ENCODE measurements at regions not wholly inside any gene's neighbourhood (a gene's known extent, or its start where the extent isn't known, plus 50 kb on each side); places are given as distances from the start of the nearest gene placed in this dataset.
"Not testable (repeated sequence)": the region's sequence is repeated elsewhere in the genome, so short reads cannot be mapped to it uniquely, and the experiment has no call there.

DNA sequence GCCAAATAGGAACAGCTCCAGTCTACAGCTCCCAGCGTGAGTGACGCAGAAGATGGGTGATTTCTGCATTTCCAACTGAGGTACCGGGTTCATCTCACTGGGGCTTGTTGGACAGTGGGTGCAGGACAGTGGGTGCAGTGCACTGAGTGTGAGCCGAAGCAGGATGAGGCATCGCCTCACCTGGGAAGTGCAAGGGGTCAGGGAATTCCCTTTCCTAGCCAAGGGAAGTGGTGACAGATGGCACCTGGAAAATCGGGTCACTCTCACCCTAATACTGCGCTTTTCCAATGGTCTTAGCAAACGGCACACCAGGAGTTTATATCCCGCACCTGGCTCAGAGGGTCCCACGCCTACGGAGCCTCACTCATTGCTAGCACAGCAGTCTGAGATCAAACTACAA is 56.7 kb upstream of the VPREB1 start:
- H3K4me1 ChIP-seq (ENCODE audit: control insufficient read depth in 1 of 2, insufficient read depth in 2 of 2, low read length in 2 of 2); H3K23ac ChIP-seq (ENCODE audit: low read length); H2AK5ac ChIP-seq (ENCODE audit: low read length); H3K14ac ChIP-seq (ENCODE audit: low read length); H2BK5ac ChIP-seq (ENCODE audit: low read depth, low read length, poor library complexity); H3K79me2 ChIP-seq (ENCODE audit: control insufficient read depth, insufficient read depth, low read length, poor library complexity); H4K12ac ChIP-seq (ENCODE audit: low read depth, low read length); H2BK120ac ChIP-seq (ENCODE audit: insufficient read depth, low read length, poor library complexity); H3K27me3 ChIP-seq (ENCODE audit: insufficient read depth, low read length); H3K4me2 ChIP-seq (ENCODE audit: low read length); H3K18ac ChIP-seq (ENCODE audit: low read length); H4K91ac ChIP-seq (ENCODE audit: low read depth, low read length); H2BK12ac ChIP-seq (ENCODE audit: low read length); DNase-seq; H3K79me1 ChIP-seq (ENCODE audit: low read length); H3K27ac ChIP-seq (ENCODE audit: low read depth, low read length); H2AFZ ChIP-seq (ENCODE audit: insufficient read depth, low read length, poor library complexity); H3K9me3 ChIP-seq (ENCODE audit: insufficient read depth, low read depth, low read length); H3K36me3 ChIP-seq (ENCODE audit: control insufficient read depth in 1 of 2, insufficient read depth in 2 of 2, low read length in 2 of 2); H3K4ac ChIP-seq (ENCODE audit: low read depth, low read length); H4K8ac ChIP-seq (ENCODE audit: low read depth, low read length); H3K4me3 ChIP-seq (ENCODE audit: low read depth, low read length); H3K9ac ChIP-seq (ENCODE audit: low read length): not testable (repeated sequence)
- WGBS (ENCODE audit: extremely low coverage, insufficient coverage, insufficient read length), result no CpG with 5 or more reads among the region's 11 CpGs

DNA sequence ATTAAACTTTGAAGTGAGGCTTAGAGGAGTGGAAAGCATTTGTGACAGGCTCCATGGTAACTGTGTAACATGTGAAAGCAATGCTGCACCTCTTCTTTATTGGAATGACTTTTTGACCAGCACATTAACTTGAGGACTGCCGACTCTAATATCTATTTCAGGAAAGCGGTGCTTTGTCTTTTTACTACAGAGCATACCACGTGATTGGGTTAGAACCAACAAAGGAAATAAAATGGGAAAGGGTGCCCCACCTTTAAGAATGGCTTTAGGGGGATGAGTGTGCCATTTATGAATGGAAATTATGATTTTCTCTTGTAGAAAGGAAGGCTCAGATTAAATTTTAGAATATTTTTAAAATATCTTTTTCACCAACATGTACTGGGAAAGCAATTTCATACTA is 57.3 kb upstream of the VPREB1 start:
- no peak overlapping the region for H4K12ac ChIP-seq (ENCODE audit: low read depth, low read length)

DNA sequence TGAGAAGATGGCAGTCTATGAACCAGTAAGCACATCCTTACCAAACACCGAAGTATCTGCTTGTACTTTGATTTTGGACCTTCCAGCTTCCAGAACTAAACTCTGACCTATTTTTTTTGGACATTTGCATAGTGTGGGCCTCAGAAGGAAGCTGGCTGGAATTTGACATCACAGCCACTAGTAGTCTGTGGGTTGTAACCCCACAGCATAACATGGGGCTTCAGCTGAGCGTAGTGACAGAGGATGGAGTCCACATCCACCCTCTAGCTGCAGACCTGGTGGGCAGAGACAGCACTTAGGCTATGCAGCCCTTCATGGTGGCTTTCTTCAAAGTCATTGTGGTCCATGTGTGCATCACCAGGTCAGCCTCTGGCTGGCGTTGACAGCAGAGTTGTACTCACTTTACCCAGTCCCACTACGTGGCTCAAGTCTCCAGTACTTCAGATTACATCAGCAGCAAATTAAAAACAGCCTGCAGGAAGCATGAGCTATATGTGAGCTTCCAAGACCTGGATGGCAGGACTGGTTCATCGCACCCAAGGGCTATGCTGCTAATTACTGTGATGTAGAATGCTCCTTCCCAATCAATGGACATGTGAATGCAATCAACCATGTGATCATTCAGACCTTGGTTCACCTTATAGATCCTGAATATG is 58.6 kb upstream of the VPREB1 start:
- no peak overlapping the region for H3K4ac ChIP-seq (ENCODE audit: low read depth, low read length)
- no peak overlapping the region for H3K23ac ChIP-seq (ENCODE audit: low read length)
- H3K79me2 ChIP-seq (ENCODE audit: control insufficient read depth, insufficient read depth, low read length, poor library complexity), result no peaks in the 10 kb centered on the region
- no peak overlapping the region for H2AK5ac ChIP-seq (ENCODE audit: low read length)
- H4K8ac ChIP-seq (ENCODE audit: low read depth, low read length), result no peak overlapping the region
- H3K18ac ChIP-seq (ENCODE audit: low read length), result no peak overlapping the region
- DNase-seq, result no peak
- H4K12ac ChIP-seq (ENCODE audit: low read depth, low read length), result no peak overlapping the region
- H4K91ac ChIP-seq (ENCODE audit: low read depth, low read length), result no peak overlapping the region
- no peak overlapping the region for H2BK12ac ChIP-seq (ENCODE audit: low read length)
- H3K27me3 ChIP-seq (ENCODE audit: insufficient read depth, low read length), result no peaks in the 10 kb centered on the region
- H2BK5ac ChIP-seq (ENCODE audit: low read depth, low read length, poor library complexity), result no peak overlapping the region
- WGBS (ENCODE audit: extremely low coverage, insufficient coverage, insufficient read length), result no CpG with 5 or more reads among the region's 5 CpGs
- no peaks in the 10 kb centered on the region for H3K36me3 ChIP-seq (ENCODE audit: control insufficient read depth in 1 of 2, insufficient read depth in 2 of 2, low read length in 2 of 2)
- H2BK120ac ChIP-seq (ENCODE audit: insufficient read depth, low read length, poor library complexity), result no peak overlapping the region
- H3K4me1 ChIP-seq (ENCODE audit: control insufficient read depth in 1 of 2, insufficient read depth in 2 of 2, low read length in 2 of 2), result no peaks in the 10 kb centered on the region
- no peak overlapping the region for H3K4me3 ChIP-seq (ENCODE audit: low read depth, low read length)
- H3K79me1 ChIP-seq (ENCODE audit: low read length), result no peaks in the 10 kb centered on the region
- H3K9me3 ChIP-seq (ENCODE audit: insufficient read depth, low read depth, low read length), result peaks cover 3% of the 10 kb centered on the region
- no peak overlapping the region for H2AFZ ChIP-seq (ENCODE audit: insufficient read depth, low read length, poor library complexity)
- no peak overlapping the region for H3K14ac ChIP-seq (ENCODE audit: low read length)
- H3K9ac ChIP-seq (ENCODE audit: low read length), result no peak overlapping the region
- H3K4me2 ChIP-seq (ENCODE audit: low read length), result no peak overlapping the region
- no peak overlapping the region for H3K27ac ChIP-seq (ENCODE audit: low read depth, low read length)

More for the DNA sequence above, 57.3 kb upstream of the VPREB1 start:
- Histone ChIP-seq H3K27me3 (ENCODE audit: insufficient read depth, low read length) (no peaks in the 10 kb centered on the region), H3K18ac (ENCODE audit: low read length) (no peak overlapping the region), H2BK12ac (ENCODE audit: low read length) (no peak overlapping the region), H3K79me2 (ENCODE audit: control insufficient read depth, insufficient read depth, low read length, poor library complexity) (no peaks in the 10 kb centered on the region), H3K23ac (ENCODE audit: low read length) (no peak overlapping the region), H3K27ac (ENCODE audit: low read depth, low read length) (no peak overlapping the region), H4K91ac (ENCODE audit: low read depth, low read length) (no peak overlapping the region), H3K14ac (ENCODE audit: low read length) (no peak overlapping the region), H3K4me1 (ENCODE audit: control insufficient read depth in 1 of 2, insufficient read depth in 2 of 2, low read length in 2 of 2) (no peaks in the 10 kb centered on the region), H2BK120ac (ENCODE audit: insufficient read depth, low read length, poor library complexity) (no peak overlapping the region), H3K4me2 (ENCODE audit: low read length) (no peak overlapping the region), H3K9ac (ENCODE audit: low read length) (no peak overlapping the region), H3K4ac (ENCODE audit: low read depth, low read length) (no peak overlapping the region), H2AFZ (ENCODE audit: insufficient read depth, low read length, poor library complexity) (no peak overlapping the region), H2AK5ac (ENCODE audit: low read length) (no peak overlapping the region), H2BK5ac (ENCODE audit: low read depth, low read length, poor library complexity) (no peak overlapping the region), H3K79me1 (ENCODE audit: low read length) (no peaks in the 10 kb centered on the region), H4K8ac (ENCODE audit: low read depth, low read length) (no peak overlapping the region), H3K36me3 (ENCODE audit: control insufficient read depth in 1 of 2, insufficient read depth in 2 of 2, low read length in 2 of 2) (no peaks in the 10 kb centered on the region), H3K4me3 (ENCODE audit: low read depth, low read length) (no peak overlapping the region), H3K9me3 (ENCODE audit: insufficient read depth, low read depth, low read length) (peaks cover 3% of the 10 kb centered on the region)
- no peak for DNase-seq
- WGBS (ENCODE audit: extremely low coverage, insufficient coverage, insufficient read length), result no CpG with 5 or more reads among the region's 3 CpGs

DNA sequence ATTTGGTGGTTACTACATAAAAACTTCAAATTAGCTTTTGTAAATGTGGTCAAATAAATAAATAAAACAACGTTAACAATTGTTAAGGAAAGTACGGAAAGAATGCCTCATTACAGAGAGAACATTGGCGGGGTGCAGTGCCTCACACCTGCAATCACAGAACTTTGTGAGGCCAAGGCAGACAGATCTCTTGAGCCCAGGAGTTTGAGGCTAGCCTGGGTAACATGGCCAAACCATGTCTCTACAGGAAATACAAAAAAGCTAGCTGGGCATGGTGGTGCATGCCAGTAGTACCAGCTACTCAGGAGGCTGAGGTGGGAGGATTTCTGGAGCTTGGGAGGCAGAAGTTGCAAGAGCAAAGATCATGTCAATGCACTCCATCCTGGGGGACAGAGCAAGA is 59.4 kb upstream of the VPREB1 start:
- Histone ChIP-seq H3K14ac (ENCODE audit: low read length) (no peak overlapping the region), H3K9ac (ENCODE audit: low read length) (no peak overlapping the region), H3K79me2 (ENCODE audit: control insufficient read depth, insufficient read depth, low read length, poor library complexity) (no peaks in the 10 kb centered on the region), H3K4me3 (ENCODE audit: low read depth, low read length) (no peak overlapping the region), H3K27me3 (ENCODE audit: insufficient read depth, low read length) (no peaks in the 10 kb centered on the region), H3K4ac (ENCODE audit: low read depth, low read length) (no peak overlapping the region), H3K27ac (ENCODE audit: low read depth, low read length) (no peak overlapping the region), H4K12ac (ENCODE audit: low read depth, low read length) (no peak overlapping the region), H3K4me2 (ENCODE audit: low read length) (no peak overlapping the region), H2AFZ (ENCODE audit: insufficient read depth, low read length, poor library complexity) (no peak overlapping the region), H2AK5ac (ENCODE audit: low read length) (no peak overlapping the region), H2BK120ac (ENCODE audit: insufficient read depth, low read length, poor library complexity) (no peak overlapping the region), H3K36me3 (ENCODE audit: control insufficient read depth in 1 of 2, insufficient read depth in 2 of 2, low read length in 2 of 2) (no peaks in the 10 kb centered on the region), H4K8ac (ENCODE audit: low read depth, low read length) (no peak overlapping the region), H3K9me3 (ENCODE audit: insufficient read depth, low read depth, low read length) (peaks cover 3% of the 10 kb centered on the region), H3K79me1 (ENCODE audit: low read length) (no peaks in the 10 kb centered on the region), H3K4me1 (ENCODE audit: control insufficient read depth in 1 of 2, insufficient read depth in 2 of 2, low read length in 2 of 2) (no peaks in the 10 kb centered on the region), H2BK5ac (ENCODE audit: low read depth, low read length, poor library complexity) (no peak overlapping the region), H4K91ac (ENCODE audit: low read depth, low read length) (no peak overlapping the region), H3K18ac (ENCODE audit: low read length) (no peak overlapping the region), H2BK12ac (ENCODE audit: low read length) (no peak overlapping the region), H3K23ac (ENCODE audit: low read length) (no peak overlapping the region)
- DNase-seq, result no peak
- no CpG with 5 or more reads among the region's 3 CpGs for WGBS (ENCODE audit: extremely low coverage, insufficient coverage, insufficient read length)

Measured in trophoblast cell (in vitro differentiated cells and primary cell).